GM18498 (cell line): ENCODE measurements at regions not wholly inside any gene's neighbourhood (a gene's known extent, or its start where the extent isn't known, plus 50 kb on each side); places are given as distances from the start of the nearest gene placed in this dataset.
"Not testable (repeated sequence)": the region's sequence is repeated elsewhere in the genome, so short reads cannot be mapped to it uniquely, and the experiment has no call there.

Experiments
- ATAC-seq: cut with Tn5 transposase; IDR thresholded peaks from one replicate; pipeline ENCODE4 v1.9.1; 2021; ENCODE audit warnings: mild to moderate bottlenecking, moderate library complexity; ENCODE audit not compliant: unreplicated experiment

DNA sequence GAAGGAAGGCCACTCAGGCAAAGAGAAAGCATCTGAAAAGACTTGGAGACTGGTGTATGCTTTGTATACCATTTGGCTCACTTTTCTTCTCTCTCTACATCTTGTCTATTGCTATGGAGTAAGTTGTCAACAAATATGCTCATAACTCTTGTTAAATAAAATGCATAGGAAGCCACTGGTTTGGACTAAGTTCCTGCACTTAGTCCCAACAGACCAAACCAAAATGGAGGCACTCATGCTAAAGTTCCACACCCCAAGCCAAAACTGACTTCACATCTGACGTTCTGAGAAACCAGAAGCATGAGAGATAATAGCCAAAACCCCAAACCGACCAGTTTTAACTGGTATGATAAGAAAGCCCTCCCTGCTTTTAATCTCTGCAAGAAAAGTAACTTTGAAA, 135.3 kb upstream of the LYPLAL1 start:
- ATAC-seq, result no peak

DNA sequence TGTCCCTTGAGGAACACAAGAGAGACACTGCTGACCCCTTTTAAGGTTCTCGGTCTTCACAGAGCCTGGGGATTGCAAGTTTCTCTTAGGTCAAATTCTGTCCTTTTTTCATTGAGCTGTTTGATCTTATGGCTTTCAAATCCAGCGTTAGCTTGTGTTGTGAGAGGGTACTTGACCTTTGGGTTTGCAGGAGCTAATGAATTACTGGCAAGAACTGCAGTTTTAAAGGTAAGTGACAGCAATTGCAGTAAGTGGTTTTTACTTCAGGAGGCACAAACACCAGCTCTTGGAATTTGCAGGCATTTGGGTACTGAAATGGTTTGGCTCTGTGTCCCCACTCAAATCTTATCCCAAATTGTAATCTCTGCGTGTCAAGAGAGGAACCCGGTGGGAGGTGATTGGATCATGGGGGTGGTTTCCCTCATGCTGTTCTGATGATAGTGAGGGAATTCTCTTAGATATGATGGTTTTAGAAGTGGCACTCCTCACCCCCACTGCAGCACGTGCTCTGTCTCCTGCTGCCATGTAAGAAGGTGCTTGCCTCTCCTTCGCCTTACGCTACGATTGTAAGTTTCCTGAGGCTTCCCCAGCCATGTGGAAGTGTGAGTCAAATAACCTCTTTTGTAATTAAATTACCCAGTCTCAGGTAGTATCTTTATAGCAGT, 134.5 kb upstream of the LYPLAL1 start:
- ATAC-seq, result no peak

DNA sequence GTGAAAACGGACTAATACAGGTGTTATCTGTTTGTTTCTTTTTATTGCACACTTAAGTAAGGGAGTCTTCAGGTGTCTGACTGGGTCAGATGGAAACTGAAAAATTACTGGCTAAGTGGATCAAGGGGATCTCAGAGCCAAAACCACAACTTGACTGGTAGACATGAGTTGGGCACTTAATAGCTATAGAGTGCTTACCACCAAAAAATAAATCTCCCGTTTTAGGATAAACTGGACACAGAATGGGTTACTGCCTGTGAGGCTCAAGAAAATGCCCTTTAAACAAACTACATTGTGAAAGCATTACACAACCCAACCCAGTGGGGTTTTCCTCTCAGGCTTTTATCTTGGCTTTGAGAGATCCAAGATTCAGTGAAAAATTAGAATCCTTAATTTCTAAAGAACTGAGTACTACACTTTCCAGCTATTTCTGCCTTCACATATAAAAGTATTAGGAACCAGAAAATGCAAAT, 134.0 kb upstream of the LYPLAL1 start:
- no peak for ATAC-seq

DNA sequence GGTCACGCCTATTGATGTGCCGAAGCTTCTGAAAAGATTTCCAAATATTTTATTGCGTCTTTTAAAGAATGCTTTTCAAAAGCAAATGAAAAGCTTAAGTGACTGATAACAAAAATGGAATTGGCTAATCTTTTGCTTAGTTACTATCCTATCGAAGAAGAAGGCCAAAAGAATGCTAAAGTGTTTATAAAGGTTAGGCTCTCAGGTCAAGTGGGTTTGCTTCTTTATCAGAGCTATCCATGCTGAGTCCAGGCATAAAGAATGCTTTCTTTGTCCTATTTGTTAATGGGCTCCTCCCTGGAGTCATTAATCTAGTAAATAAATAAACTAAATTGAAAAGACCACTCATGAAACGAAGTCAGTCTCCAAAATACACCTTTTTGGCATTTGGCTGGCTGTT, 133.4 kb upstream of the LYPLAL1 start:
- ATAC-seq, result no peak

DNA sequence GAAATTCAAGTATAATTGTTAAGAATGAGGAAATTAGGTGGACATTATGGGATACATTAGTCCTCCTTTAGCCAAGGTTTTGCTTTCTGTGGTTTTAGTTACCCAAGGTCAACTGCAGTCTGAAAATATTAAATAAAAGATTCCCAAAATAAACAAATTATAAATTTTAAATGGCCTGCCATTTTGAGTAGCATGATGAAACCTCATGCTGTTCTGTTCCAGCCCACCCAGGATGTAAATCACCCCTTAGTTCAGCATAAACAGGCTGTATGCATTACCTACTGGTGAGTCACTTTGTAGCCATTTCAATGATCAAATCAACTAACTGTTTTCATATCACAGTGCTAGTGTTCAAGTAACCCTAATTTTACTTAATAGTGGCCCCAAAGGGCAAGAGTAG, 132.5 kb upstream of the LYPLAL1 start:
- ATAC-seq, result no peak

- no peak for ATAC-seq
These were observed 131.9 kb upstream of the LYPLAL1 start for GRCh38 chr1:219041818-219042217.

- no peak for ATAC-seq
These were observed 130.9 kb upstream of the LYPLAL1 start for GRCh38 chr1:219042769-219043168.

DNA sequence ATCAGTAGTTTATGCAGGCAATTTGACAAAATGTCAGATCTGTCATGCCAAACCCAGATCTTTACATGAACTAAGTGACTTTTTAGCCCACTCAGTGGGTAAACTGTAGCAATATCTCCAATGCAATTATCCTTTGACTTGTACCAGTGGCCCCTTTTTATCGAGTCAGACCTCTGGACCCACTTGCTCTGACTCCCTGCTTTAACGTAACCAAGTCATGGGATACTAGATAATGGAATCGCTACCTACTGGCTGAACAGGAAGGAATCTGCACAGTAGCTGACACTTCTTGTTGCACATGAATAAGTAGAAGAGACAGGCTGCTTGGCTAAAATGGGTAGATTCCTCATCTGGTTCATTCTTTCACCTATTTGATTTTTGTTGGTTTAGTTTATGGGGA, 128.4 kb upstream of the LYPLAL1 start:
- ATAC-seq, result no peak

DNA sequence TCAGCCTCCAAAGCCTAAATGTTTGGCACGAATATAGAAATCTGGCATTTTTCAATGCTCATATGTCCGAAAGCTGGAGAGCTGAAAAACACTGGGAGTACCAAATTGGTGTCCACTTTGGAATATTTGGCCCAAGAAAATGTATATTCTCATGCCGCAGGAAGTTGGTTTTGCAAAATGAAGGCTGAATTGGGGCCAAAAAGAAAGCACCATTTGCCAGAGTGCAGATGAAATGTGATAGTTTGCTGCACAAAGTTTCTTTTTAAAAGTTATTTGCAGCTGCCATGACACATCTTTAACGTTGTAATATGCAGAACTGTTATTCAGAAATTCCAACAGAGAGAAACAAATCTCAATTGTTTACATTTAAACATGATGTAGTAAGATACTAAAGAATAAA, 124.2 kb upstream of the LYPLAL1 start:
- no peak for ATAC-seq

DNA sequence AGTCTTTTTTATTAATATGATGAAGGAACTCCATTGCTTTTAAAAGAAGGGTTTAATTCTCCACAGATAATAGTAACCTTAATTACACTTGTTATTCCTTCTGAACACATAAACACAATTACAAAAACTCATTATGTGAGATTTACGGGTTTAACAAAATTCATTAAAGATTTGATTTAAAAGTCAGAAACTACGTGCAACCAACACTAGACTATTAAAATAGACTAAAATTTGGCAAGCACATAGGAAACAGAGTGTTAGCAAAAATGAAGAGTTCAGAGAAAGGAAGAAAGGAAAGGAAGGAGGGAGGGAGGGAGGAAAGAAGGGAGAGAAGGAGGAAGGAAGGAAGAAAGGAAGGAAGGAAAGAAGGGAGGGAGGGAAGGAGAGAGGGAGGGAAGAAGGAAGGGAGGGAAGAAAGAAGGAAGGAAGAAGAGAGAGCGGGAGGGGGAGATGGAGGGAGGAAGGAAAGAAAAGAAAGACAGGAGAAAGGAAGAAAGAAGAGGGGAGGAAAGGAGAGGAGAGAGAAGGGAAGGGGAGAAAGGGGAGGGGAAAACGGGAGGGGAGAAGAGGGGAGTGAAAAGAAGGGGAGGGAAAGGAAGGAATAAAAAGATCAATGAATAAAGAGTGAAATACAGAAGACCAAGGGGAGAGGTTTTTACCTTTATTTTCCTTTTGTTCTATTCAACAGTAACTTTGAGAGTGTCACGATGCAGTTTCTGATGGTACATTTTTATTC, 123.4 kb upstream of the LYPLAL1 start:
- ATAC-seq, result no peak

DNA sequence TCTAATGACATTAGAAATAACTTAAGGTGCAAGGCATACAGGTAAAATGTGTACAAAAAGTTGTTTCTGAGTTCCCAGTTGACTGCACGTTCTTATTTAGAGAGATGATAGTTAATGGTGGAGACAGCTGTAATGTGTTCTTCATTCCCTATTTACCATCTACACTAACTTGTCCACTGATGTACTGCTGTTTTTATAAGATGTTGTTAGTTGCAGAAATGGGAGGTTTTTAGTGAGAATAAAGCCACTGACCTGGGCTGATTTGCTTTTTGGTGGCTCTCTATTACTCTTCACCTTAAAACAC, 122.9 kb upstream of the LYPLAL1 start:
- no peak for ATAC-seq

GRCh38 chr1:219051547-219051946, 122.1 kb upstream of the LYPLAL1 start:
- no peak for ATAC-seq

DNA sequence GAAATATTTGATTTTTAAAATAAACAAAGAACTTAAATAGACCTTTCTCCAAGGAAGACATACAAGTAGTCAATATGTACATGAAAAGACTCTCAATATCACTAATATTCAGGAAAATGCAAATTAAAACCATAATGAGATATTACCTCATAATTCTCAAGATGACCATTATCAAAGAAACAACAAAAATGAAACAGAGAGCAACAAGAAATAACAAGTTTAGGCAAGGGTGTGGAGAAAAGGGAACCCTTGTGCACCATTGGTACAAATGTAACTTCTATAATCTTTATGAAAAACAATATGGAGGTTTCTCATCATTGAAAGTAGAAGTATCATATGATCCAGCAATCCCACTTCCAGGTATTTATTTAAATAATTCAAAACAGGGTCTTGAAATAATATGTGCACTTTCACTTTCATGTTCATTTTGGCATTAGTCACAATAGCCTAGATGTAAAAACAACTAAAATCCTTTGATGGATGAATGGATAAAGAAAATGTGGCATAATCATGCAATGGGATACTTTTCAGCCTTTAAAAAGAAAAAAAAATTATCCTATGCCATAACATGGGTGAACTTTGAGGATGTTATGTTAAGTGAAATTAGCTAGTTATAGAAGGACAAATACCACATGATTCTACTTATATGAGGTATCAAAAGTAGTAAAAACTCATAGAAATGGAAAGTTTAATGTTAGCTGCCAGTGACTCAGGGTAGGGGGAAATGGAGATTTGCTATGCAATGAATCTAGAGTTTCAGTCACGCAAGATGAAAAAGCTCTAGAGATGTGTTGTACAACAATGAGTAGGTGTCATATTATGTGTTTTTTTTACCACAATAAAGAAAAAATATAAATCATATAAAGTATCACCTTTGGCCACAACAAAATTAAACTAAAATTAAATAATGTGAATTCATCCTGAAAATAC, 114.5 kb upstream of the LYPLAL1 start:
- ATAC-seq, result no peak

DNA sequence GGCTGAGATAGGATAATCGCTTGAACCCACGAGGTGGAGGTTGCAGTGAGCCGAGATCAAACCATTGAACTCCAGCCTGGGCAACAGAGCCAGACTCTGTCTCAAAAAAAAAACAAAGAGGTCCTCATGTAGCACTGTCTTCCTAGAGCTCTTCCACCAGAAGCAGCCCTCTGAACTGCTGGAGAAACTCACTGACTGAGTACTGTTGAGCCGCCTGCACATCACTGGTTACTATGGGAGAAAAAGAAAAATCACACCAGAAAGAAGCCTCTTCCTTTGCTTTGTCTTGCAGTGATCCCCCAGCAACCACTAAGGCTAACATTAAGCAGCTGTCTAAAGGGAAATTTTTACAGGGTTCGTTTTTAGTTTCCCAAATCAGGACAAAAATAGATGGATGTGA, 112.9 kb upstream of the LYPLAL1 start:
- no peak for ATAC-seq

DNA sequence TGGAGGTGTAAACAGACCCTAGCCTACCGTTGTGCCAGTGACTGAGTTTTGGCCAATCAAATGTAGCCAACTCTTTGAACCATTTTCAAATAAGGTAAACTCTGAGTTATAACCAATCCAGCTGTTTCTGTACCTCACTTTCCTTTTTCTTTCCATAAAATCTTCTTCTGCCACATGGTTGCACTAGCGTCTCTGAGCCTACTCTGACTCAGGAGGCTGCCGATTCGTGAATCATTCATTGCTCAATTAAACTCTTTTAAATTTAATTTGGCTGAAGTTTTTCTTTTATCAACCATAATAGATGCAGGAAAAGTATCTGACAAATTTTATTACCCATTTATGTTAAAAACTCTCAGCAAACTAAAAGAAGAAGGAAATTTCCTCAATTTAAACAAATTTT, 111.5 kb upstream of the LYPLAL1 start:
- no peak for ATAC-seq

DNA sequence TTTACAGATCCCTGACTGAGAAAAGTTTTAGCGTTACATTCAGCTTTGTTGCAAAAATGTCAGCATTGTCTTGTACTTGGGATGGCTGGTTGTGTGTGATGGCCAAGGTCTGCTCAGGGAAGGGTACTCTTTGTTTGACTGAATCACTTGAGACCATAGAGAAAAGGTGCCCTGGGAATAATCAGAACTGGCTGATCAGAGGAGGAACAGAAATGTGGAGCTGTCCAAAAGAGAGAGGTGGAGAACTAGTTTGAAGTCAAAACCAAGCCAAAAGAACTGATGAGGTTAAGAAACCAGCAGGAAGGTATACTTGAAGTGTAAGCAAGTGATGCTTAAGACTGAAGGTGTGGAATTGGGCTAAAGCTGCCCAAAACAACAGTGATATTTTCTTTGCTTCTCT, 107.6 kb upstream of the LYPLAL1 start:
- ATAC-seq, result no peak

DNA sequence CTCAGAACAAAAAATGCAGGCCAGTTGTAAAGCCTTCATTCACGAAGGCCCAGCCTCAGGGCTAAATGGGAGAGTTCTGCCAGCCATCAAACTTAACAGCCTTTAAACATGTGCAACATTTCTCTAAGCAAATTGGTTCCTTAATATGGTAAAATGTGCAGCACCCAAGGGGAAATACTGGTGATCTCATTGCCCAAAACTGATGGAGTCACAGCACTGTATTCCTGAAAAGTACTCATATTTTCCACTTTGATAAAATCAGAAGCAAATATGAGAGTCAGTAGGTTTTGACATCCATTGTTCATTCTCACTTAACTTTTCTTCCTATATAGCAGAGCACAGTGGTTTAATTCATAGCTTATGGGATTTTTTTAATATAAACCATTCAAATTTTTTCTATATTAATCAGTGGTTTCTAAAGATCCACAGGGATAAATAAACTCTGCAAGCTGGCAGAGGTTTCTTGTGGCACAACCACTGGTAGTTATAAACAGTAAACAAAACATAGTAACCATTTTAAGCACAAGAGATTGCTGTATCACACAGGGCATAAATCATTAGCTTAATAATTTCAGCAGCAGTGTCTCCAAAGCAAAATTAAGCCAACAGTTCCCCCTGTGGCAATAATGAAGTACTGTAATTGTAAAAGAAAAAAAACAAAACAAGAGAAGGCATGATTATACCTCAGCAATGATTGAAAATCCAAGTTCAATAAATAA, 106.9 kb upstream of the LYPLAL1 start:
- peak; percentile 71 for ATAC-seq

DNA sequence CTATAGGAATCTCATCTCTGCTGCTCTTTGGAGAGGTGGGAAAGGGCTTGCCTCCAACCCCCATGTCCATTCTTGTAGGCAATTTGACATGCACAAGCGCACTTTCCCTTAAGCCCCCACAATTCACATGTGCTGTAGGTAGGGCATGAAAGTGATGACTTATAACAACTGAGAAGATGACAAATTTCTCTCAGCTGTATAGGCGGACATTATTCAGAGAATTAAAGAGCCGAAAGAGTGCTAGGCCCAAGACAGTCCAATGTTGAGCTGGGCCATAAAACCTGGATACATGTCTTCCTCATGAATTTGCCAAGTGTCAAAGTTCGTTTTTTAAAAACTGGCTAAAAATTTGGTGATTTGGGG, 106.3 kb upstream of the LYPLAL1 start:
- peak; percentile 18 for ATAC-seq

- not testable (repeated sequence) for ATAC-seq
These were observed 103.3 kb upstream of the LYPLAL1 start for GRCh38 chr1:219070395-219070794.

GRCh38 chr1:219071209-219071608, 102.5 kb upstream of the LYPLAL1 start:
- no peak for ATAC-seq

DNA sequence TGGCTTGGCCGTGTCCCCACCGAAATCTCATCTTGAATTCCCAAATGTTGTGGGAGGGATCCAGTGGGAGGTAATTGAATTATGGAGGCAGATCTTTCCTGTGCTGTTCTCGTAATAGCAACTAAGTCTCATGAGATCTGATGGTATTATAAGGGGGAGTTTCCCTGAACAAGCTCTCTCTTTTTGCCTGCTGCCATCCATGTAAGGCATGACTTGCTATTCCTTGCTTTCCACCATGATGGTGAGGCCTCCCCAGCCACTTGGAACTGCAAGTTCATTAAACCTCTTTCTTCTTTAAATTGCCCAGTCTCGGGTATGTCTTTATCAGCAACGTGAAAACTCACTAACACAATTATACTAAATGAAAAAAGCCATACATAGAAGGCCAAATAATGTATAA, 101.3 kb upstream of the LYPLAL1 start:
- no peak for ATAC-seq
